ENCODE measurements at regions not wholly inside any gene's neighbourhood (a gene's known extent, or its start where the extent isn't known, plus 50 kb on each side); places are given as distances from the start of the nearest gene placed in this dataset.

DNA sequence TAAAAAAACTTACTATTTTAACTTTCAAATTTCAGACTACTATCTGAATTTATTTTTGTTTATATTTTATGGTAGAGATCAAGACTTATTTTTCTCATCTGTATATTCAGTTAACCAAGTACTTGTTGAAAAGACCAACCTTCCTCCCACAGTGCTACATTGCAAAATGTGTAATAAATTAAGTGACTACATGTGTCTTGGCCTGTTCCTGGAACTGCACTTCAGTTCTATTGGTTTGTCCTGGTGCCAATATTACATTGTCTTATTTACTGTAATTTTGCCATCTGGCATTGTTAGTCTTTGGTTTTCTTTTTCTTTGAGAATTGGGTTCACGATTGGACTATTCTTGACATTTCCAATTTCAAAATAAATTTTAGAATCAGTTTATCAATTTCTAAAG lies 138.4 kb upstream of the KCNMB2 start:
- DNase-seq, result no peak

- DNase-seq, result no peak
Measured at GRCh38 chr3:178404961-178405360, 131.3 kb upstream of the KCNMB2 start.

- DNase-seq, result no peak
Measured at GRCh38 chr3:178405531-178405930, 130.7 kb upstream of the KCNMB2 start.

DNA sequence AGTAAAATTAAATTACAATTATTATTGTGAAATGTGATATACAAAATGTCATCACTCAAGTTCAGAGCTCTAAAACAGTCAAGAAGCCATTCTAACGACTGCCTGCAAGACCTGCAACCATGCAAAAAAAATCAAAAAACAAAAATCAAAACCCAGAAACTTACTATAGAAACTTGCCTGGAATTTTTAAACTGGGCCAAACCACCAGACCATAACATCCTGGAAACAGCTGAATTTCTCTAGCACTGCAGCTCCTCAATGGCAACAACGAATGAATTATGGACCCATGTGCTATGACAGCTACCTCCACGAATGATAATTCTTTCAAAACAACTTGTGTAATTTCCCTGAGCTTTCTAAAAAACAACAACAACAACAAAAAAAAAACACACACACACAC lies 130.0 kb upstream of the KCNMB2 start:
- no peak for DNase-seq

DNA sequence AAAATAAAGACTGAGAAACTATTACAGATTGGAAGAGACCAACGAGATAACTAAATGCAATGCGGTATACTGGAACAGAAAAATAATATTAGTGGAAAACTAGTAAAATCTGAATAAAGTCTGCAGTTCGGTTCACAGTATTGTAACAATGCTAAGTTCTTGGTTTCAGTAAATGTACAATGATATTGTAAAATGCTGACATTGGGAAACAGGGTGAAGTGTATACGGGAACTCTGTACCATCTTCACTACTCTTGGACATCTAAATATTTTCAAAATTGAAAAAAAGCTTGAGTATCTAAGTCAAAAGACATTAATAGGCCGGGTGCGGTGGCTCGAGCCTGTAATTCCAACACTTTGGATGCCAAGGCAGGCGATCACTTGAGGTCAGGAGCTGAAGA lies 120.9 kb upstream of the KCNMB2 start:
- DNase-seq, result no peak

DNA sequence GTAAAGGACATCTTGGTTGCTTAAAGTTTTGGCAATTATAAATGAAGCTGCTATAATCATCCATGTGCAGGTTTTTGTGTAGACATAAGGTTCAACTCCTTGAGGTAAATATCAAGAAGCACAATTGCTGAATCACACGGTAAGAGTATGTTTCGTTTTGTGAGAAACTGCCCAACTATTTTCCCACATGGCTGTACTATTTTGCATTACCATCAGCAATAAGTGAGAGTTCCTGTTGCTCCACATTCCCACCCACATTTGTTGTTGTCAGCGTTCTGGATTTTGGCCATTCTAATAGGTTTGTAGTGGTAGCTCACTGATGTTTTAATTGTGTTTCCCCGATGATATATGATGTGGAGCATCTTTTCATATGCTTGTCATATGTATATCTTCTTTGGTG lies 118.5 kb upstream of the KCNMB2 start:
- no peak for DNase-seq

DNA sequence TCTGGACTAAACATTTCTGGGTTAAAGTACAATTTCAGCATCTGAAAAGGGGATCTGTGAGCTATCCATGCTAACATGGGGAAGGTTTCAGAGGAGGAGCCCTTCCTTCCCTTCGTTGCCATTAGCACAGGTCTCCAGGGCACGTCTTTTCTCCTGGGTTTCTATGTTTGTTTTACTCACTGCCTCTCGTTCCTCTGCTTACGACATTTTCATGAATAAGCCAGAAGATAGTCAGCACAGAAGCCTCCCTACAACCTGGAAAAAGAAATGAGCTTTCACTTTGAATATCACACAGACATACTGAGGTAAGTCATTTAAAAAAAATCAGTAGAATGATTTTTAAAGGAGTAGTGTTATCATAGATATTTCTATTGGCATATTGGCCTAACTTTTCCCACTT lies 117.2 kb upstream of the KCNMB2 start:
- DNase-seq, result no peak

DNA sequence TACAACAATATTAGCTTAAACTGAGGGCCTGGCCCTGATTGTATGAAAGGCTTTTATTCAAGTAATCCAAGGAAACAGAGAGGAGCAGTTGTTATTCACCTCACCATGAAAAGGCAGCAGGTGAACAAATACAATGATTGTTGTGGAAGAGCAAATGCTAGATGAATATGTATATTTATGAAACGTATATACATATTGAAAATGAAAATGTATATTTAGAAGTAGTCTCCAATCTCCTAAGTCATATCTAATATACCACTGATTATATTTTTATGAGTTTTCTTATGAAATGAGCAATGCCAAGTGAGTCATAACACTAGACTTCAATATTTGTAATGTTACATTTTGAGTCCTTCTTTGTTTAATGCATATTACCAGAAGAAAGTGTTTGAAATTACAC lies 116.2 kb upstream of the KCNMB2 start:
- no peak for DNase-seq

DNA sequence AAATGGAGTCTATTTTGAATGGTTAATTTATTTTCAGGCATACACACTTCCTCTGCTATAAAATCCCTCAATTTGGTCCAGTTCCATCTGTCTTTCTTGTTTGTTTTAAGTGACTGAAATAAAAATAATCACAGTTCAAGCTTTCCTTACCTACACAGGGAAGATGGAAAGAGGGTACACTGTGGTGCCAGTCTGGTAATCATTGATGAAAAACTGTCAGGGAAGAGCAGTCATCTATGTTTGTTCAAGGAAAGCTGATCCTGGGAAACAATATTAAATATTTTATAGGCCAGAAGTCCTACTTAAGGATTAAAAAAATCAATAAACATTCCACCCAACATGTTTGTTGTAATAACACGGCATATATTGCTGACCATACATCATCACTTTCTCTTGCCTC lies 115.2 kb upstream of the KCNMB2 start:
- no peak for DNase-seq

- no peak for DNase-seq
Measured at GRCh38 chr3:178422406-178422805, 113.8 kb upstream of the KCNMB2 start.

- no peak for DNase-seq
Measured at GRCh38 chr3:178428037-178428436, 108.2 kb upstream of the KCNMB2 start.

GRCh38 chr3:178434206-178434805 lies 101.9 kb upstream of the KCNMB2 start:
- no peak for DNase-seq

GRCh38 chr3:178435575-178435974 lies 100.7 kb upstream of the KCNMB2 start:
- no peak for DNase-seq

GRCh38 chr3:178436773-178437172 lies 99.5 kb upstream of the KCNMB2 start:
- peak; percentile 38 for DNase-seq

- DNase-seq, result no peak
Measured at GRCh38 chr3:178437236-178437635, 99.0 kb upstream of the KCNMB2 start.

DNA sequence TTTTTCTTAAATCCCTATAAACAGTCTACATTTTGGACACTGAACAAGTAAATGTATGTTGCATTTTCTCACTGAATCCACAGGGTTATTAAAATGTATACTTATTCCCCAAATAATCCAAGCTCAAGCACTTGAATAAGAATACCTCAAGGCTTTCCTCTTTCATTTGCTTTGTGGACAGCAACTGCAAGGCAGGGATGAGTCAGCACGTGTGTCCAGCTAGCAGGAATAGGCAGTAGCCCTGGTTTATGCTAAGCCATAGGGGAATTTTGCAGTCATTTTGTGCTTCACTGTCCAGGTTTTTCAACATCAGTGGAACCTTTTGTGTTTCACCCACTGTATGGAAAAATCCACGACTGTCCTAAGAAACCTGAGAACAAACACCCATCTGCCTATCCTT lies 96.7 kb upstream of the KCNMB2 start:
- DNase-seq, result no peak

- no peak for DNase-seq
Measured at GRCh38 chr3:178440043-178440442, 96.2 kb upstream of the KCNMB2 start.

GRCh38 chr3:178443634-178444033 lies 92.6 kb upstream of the KCNMB2 start:
- DNase-seq, result no peak

DNA sequence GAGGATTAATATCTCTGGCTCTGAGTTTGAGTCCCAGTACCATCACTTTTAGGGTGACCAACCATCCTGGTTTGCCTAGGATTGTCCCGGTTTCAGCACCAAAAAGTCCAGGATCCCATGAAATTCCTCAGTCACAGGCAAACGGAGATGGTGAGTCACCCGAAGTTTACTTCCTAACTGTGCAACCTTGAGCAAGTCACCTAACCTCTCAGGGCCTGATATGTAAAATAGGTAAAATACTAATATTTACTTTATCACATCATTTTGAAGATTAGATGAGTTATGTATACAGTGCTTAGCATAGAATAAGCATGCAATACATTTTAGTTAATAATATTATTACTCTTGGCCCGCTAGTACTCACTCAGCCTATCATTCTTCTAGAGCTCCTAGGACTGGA lies 91.1 kb upstream of the KCNMB2 start:
- DNase-seq, result no peak

DNA sequence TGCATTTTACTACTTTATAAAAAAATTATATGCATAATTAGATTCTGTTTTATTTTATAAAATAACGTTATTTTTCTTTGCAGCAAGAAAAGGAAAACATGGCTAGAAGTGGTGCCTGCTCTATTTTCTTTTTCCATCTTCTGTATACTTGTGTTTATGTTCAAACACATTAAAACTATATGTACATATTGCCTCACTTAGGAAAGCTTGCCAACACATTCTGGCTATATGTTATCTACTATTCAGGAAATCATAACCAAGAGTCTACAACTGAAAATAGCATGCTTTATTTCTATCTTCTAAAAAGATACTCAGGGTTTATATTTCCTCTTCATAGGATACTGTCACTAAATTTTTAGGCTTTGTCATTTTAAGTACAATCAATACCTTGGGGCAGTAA lies 90.2 kb upstream of the KCNMB2 start:
- DNase-seq, result no peak

GRCh38 chr3:178450476-178450875 lies 85.8 kb upstream of the KCNMB2 start:
- no peak for DNase-seq

- no peak for DNase-seq
Measured at GRCh38 chr3:178451799-178452198, 84.4 kb upstream of the KCNMB2 start.

- no peak for DNase-seq
Measured at GRCh38 chr3:178454726-178455125, 81.5 kb upstream of the KCNMB2 start.

DNA sequence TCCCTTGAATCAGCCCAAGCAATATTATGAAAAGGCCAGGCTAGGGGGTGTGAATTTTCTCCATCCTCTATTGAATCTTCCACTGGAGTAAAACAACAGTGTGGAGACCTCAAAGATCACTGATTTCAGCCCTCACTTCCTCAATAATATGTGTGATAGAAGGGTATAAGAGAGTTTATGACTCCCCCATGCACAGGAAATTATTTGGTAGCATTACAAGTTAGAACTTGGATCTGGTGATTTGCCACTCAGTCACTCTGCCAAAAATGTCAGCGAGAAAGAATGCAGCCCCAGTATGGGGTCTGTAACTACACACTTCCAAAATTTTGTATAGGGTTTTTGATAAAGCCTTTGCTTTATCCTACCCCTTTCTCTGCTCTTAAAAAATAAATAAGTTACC lies 81.0 kb upstream of the KCNMB2 start:
- DNase-seq, result no peak

DNA sequence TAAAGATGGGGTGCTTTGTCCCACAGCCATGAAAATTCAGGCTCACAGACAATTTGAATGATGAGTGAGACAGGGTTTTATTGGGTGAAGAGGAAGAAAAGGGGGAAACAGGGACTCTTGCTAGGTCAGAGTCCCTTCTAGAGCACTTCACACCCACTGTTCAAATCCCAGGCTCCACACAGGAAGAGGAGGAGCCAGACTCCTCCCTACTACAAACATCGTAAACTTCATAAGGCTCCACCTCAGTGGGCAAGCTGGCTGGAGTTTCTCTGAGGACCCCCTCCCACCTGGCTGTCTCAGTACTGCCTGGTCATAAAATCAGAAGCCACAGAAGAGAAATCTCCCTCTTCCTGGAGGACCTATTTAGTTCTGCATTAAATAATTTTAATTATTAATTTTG lies 80.3 kb upstream of the KCNMB2 start:
- no peak for DNase-seq

All from NCI-H1048 (cell line).